ENCODE measurements at regions not wholly inside any gene's neighbourhood (a gene's known extent, or its start where the extent isn't known, plus 50 kb on each side); places are given as distances from the start of the nearest gene placed in this dataset.

- no peak overlapping the region for H3K4me3 ChIP-seq (ENCODE audit: low read depth, low read length)
- TF ChIP-seq, protein P1, sequence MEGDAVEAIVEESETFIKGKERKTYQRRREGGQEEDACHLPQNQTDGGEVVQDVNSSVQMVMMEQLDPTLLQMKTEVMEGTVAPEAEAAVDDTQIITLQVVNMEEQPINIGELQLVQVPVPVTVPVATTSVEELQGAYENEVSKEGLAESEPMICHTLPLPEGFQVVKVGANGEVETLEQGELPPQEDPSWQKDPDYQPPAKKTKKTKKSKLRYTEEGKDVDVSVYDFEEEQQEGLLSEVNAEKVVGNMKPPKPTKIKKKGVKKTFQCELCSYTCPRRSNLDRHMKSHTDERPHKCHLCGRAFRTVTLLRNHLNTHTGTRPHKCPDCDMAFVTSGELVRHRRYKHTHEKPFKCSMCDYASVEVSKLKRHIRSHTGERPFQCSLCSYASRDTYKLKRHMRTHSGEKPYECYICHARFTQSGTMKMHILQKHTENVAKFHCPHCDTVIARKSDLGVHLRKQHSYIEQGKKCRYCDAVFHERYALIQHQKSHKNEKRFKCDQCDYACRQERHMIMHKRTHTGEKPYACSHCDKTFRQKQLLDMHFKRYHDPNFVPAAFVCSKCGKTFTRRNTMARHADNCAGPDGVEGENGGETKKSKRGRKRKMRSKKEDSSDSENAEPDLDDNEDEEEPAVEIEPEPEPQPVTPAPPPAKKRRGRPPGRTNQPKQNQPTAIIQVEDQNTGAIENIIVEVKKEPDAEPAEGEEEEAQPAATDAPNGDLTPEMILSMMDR (IDR thresholded peaks at IDR 0.05; ENCODE audit: low read depth, low read length): no peak
Observed at GRCh38 chr2:161557538-161557937, 66.7 kb upstream of the SLC4A10 start.

DNA sequence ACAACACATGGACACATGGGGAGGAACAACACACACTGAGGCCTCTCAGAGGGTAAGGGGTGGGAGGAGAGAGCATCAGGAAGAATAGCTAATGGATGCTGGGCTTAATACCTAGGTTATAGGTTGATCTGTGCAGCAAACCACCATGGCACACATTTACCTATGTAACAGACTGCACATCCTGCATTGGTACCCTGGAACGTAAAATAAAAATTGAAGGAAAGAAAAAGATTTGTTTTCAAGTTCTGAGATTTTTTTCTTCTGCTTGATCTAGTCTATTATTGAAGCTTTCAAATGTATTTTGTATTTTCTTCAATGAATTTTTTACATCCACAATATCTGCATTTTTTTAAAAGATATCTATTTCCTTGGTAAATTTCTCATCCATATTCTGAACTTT lies 59.3 kb upstream of the SLC4A10 start:
- no peak overlapping the region for H3K4me3 ChIP-seq (ENCODE audit: low read depth, low read length)
- TF ChIP-seq, protein P1 (IDR thresholded peaks at IDR 0.05; ENCODE audit: low read depth, low read length): no peak

DNA sequence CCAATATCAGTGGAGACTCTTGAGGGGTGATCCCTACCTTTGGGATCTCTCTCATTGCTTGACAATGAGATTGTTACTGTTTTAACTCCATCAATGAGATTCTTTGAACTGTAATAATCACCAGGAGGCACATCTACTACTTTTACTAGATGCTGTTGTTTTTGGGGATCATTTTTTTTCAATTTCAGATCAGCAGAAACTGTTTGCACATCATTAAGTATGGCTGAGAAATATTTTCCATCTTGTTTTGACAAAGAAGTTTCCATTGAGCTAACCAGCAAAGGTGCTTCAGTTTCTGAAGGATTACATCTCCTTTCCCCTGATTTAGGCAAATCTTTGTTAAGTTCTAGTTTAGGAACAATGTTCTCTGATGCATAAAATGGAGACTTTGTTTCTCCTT lies 54.8 kb upstream of the SLC4A10 start:
- TF ChIP-seq, protein P1 (IDR thresholded peaks at IDR 0.05; ENCODE audit: low read depth, low read length): no peak
- H3K4me3 ChIP-seq (ENCODE audit: low read depth, low read length): no peak overlapping the region

DNA sequence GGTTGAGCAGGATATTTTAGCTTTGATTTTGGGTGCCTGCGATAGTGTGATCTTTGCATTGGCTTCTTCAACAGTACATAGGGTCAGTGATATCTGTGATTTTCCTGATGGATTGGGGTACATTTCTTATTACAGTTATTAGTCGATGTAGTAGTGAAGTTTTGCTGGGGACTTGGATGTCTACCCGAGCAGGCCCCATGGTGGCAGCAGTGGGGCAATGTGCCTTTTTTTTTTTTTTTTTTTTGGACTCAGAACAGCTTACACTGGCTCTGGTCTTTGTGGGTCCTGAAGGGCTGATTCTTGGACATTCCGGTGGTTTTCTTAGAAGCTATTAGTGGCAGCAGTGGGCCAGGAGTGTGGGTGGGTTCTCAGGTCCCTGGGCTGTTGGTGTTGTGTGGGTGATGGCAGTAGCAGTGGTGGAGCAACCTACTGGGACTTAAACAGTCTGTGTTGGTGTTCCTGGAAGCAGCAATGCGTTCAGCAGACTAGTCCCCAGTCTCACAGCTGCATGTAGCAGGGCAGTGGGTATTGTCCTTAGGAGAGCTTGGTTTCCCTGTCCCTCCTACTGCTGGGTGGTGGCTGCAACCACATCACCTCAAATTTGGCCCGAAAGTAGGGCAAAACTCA lies 53.7 kb upstream of the SLC4A10 start:
- TF ChIP-seq, protein P1 (IDR thresholded peaks at IDR 0.05; ENCODE audit: low read depth, low read length): no peak
- no peak overlapping the region for H3K4me3 ChIP-seq (ENCODE audit: low read depth, low read length)

GRCh38 chr2:161571051-161571429 lies 53.2 kb upstream of the SLC4A10 start:
- no peak overlapping the region for H3K4me3 ChIP-seq (ENCODE audit: low read depth, low read length)
- TF ChIP-seq, protein P1 (IDR thresholded peaks at IDR 0.05; ENCODE audit: low read depth, low read length): no peak
